Breast epithelium (tissue), 3 donors: ENCODE measurements at regions not wholly inside any gene's neighbourhood (a gene's known extent, or its start where the extent isn't known, plus 50 kb on each side); places are given as distances from the start of the nearest gene placed in this dataset.

Experiments
- CTCF ChIP-seq, 3 donors: fragments of 450-650 bp; IDR thresholded peaks; one replicate each; pipeline ENCODE4 v1.5.1; 2016 to 2017; ENCODE audit warnings: antibody characterized with exemption in 3 of 3, mild to moderate bottlenecking in 3 of 3, moderate library complexity in 3 of 3
- POLR2A ChIP-seq: fragments of 450-650 bp; IDR thresholded peaks from one replicate; pipeline ENCODE4 v1.6.1; 2016; ENCODE audit warnings: antibody characterized with exemption, mild to moderate bottlenecking, moderate library complexity
- POLR2AphosphoS5 ChIP-seq, 3 donors: sonication (generic); formaldehyde crosslinking; IDR thresholded peaks; one replicate each; pipeline ENCODE4 v1.6.1; 2017; ENCODE audit warnings: antibody characterized with exemption in 3 of 3

- TF ChIP-seq CTCF (IDR thresholded peaks at IDR 0.05) (no peak), POLR2AphosphoS5 (IDR thresholded peaks at IDR 0.05) (peak in 1 of 3 donors; percentile 23), POLR2A (no peak)
Measured at GRCh38 chr1:115156826-115157468, 67.6 kb upstream of the TSPAN2 start.
